Spleen (tissue), 11 donors: ENCODE measurements at regions not wholly inside any gene's neighbourhood (a gene's known extent, or its start where the extent isn't known, plus 50 kb on each side); places are given as distances from the start of the nearest gene placed in this dataset.

Experiments used
- DNase-seq: peaks from one replicate; pipeline ENCODE4 v3.0.0-alpha.2; 2020
- H3K27ac ChIP-seq, 8 donors: fragments of 200-600 bp; sonication (generic) in 7 of 8; 1 replicate in 4 of 8; 2 replicates in 4 of 8; pipeline versions ENCODE4 v1.5.0 to v1.8.0; 2016 to 2021; ENCODE audit warnings: inconsistent platforms in 4 of 8, mild to moderate bottlenecking in 4 of 8, moderate library complexity in 1 of 8
- H3K27me3 ChIP-seq, 7 donors: fragments of 200-600 bp; sonication (generic) in 6 of 7; replicated peaks in 1 of 7; 1 replicate in 4 of 7; 2 replicates in 3 of 7; pipeline versions ENCODE4 v1.5.0 to v1.8.0; 2016 to 2021; ENCODE audit warnings: inconsistent platforms in 3 of 7, mild to moderate bottlenecking in 1 of 7
- H3K36me3 ChIP-seq, 6 donors: fragments of 200-600 bp; sonication (generic) in 5 of 6; 1 replicate in 4 of 6; 2 replicates in 2 of 6; pipeline versions ENCODE4 v1.5.0 to v1.8.0; 2016 to 2021; ENCODE audit warnings: inconsistent platforms in 2 of 6
- H3K4me1 ChIP-seq, 6 donors: fragments of 200-600 bp; sonication (generic) in 5 of 6; 1 replicate in 3 of 6; 2 replicates in 3 of 6; pipeline versions ENCODE4 v1.5.0 to v1.8.0; 2016 to 2021; ENCODE audit warnings: inconsistent platforms in 3 of 6
- H3K4me3 ChIP-seq, 8 donors: fragments of 200-600 bp; sonication (generic) in 7 of 8; 1 replicate in 4 of 8; 2 replicates in 4 of 8; pipeline versions ENCODE4 v1.5.0 to v1.8.0; 2016 to 2021; ENCODE audit warnings: inconsistent platforms in 4 of 8, mild to moderate bottlenecking in 4 of 8, moderate library complexity in 2 of 8
- H3K9me3 ChIP-seq, 8 donors: fragments of 200-600 bp; sonication (generic) in 7 of 8; 1 replicate in 4 of 8; 2 replicates in 4 of 8; pipeline versions ENCODE4 v1.5.0 to v1.8.0; 2016 to 2021; ENCODE audit warnings: inconsistent platforms in 4 of 8
- POLR2A ChIP-seq, 3 donors: fragments of 450-650 bp; IDR thresholded peaks; one replicate each; pipeline ENCODE4 v1.5.1; 2017; ENCODE audit warnings: antibody characterized with exemption in 3 of 3, mild to moderate bottlenecking in 1 of 3
- POLR2AphosphoS5 ChIP-seq, 3 donors: sonication (generic); formaldehyde crosslinking; IDR thresholded peaks; one replicate each; pipeline ENCODE4 v1.5.1; 2017; ENCODE audit warnings: antibody characterized with exemption in 3 of 3
- WGBS, 5 donors: extraction: QIAGEN DNeasy Blood & Tissue Kit in 3 of 5; methylation state at CpG; one replicate each; pipeline versions ENCODE4 v1.1.5 to v1.1.7; 2013 to 2018; 5-methylcytosine and 5-hydroxymethylcytosine counted together
- intact Hi-C: fragments of 100-400 bp; cut with DNase I; formaldehyde crosslinking; loops from one replicate; pipeline ENCODE4 v1.15.0; 2023; ENCODE audit warnings: low total_unique reads
- TF ChIP-seq, protein P1 (sequence below), 11 experiments: fragments of 200-600 bp in 7 of 11; fragments of 450-650 bp in 4 of 11; sonication (generic) in 4 of 11; IDR thresholded peaks in 8 of 11; conservative IDR thresholded peaks in 3 of 11; 1 replicate in 7 of 11; 2 replicates in 4 of 11; pipeline versions ENCODE4 v1.4.0 to v1.8.0; 2016 to 2021; ENCODE audit warnings: antibody characterized with exemption in 11 of 11, inconsistent platforms in 4 of 11, mild to moderate bottlenecking in 1 of 11
- donor health status: healthy with polysubstance abuse.
- donor health status: DM: no; HTN: no; CAD: no; lungs with moderate emphysema.
- donor health status: DM: no; HTN: no; CAD: no.
- donor health status: Bipolar disorder and iron deficiency.
- donor health status: healthy.
- donor health status: DM: no; HTN: no; CAD: no.
- donor health status: DM: yes; HTN: yes; CAD: no.

GRCh38 chr5:126015235-126016181 is 407.7 kb upstream of the GRAMD2B start:
- WGBS, 5 donors = 65 to 81% (median 72%) methylated on average over 8 of the region's 8 CpGs
- Histone ChIP-seq H3K27ac (no peak overlapping the region), H3K4me1 (no peaks in the 10 kb centered on the region), H3K27me3 (no peaks in the 10 kb centered on the region), H3K36me3 (no peaks in the 10 kb centered on the region), H3K9me3 (no peaks in the 10 kb centered on the region), H3K4me3 (no peak overlapping the region)
- DNase-seq = no peak
- intact Hi-C loops = no loop called here
- TF ChIP-seq POLR2AphosphoS5 (IDR thresholded peaks at IDR 0.05) (no peak), POLR2A (IDR thresholded peaks at IDR 0.05) (no peak)
- TF ChIP-seq, protein P1, sequence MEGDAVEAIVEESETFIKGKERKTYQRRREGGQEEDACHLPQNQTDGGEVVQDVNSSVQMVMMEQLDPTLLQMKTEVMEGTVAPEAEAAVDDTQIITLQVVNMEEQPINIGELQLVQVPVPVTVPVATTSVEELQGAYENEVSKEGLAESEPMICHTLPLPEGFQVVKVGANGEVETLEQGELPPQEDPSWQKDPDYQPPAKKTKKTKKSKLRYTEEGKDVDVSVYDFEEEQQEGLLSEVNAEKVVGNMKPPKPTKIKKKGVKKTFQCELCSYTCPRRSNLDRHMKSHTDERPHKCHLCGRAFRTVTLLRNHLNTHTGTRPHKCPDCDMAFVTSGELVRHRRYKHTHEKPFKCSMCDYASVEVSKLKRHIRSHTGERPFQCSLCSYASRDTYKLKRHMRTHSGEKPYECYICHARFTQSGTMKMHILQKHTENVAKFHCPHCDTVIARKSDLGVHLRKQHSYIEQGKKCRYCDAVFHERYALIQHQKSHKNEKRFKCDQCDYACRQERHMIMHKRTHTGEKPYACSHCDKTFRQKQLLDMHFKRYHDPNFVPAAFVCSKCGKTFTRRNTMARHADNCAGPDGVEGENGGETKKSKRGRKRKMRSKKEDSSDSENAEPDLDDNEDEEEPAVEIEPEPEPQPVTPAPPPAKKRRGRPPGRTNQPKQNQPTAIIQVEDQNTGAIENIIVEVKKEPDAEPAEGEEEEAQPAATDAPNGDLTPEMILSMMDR (IDR thresholded peaks at IDR 0.05 in 8 of 11, conservative IDR thresholded peaks at IDR 0.05 in 3 of 11) = no peak

DNA sequence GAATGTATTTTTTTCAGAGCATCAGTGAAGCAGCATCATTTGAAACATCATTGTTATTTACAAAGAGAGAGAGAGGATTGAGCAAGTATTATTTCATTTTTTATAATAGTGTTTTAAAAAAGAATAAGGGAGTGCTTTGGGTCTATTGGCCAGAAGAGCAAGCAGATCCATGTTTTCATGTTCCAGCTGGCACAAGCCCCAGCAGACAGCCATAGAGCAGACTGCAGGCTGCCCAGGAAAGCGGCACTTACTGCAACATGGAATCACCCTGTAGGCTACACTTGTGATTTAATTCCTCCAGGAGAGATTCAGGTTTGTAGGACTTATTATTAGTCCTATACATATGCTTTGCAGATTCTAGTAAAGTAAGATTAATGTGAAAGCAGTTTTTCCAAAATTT is 407.0 kb upstream of the GRAMD2B start:
- H3K27me3 ChIP-seq = no peaks in the 10 kb centered on the region

DNA sequence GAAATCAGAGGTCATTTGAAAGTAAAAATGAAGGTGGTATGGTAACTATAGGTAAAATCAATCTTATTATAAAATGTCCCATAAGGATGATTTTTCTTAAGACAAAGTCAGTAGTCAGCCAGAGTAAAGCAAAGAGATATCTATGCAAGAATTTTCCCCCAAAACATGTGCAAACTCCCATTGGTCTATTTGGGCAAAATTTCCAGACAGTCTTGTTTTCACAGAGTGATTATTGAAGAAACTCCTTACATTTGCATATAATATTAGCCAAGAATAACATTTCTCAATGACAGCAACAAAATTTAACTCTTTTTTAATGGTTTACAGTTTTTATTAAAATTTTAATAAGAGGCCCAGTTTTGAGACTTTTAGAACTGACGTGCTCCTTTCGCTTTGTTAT is 406.1 kb upstream of the GRAMD2B start:
- H3K9me3 ChIP-seq = peaks cover 0 to 8% (median 0%) of the 10 kb centered on the region in 8 donors
- no peak overlapping the region for H3K27ac ChIP-seq
- TF ChIP-seq POLR2AphosphoS5 (IDR thresholded peaks at IDR 0.05) (no peak), POLR2A (IDR thresholded peaks at IDR 0.05) (no peak)
- TF ChIP-seq, protein P1 (IDR thresholded peaks at IDR 0.05 in 8 of 11, conservative IDR thresholded peaks at IDR 0.05 in 3 of 11) = no peak
- H3K4me3 ChIP-seq = no peak overlapping the region
- no peak for DNase-seq
- H3K36me3 ChIP-seq = no peaks in the 10 kb centered on the region
- intact Hi-C loops = no loop called here
- H3K4me1 ChIP-seq = no peaks in the 10 kb centered on the region
- no peaks in the 10 kb centered on the region for H3K27me3 ChIP-seq
- WGBS, 5 donors = 95 to 100% (median 96%) methylated on average over 2 of the region's 2 CpGs

More for the DNA sequence above, 407.0 kb upstream of the GRAMD2B start:
- intact Hi-C loops = no loop called here
- no peak for DNase-seq
- Histone ChIP-seq H3K36me3 (no peaks in the 10 kb centered on the region), H3K27ac (no peak overlapping the region), H3K4me1 (no peaks in the 10 kb centered on the region), H3K4me3 (no peak overlapping the region), H3K9me3 (peaks cover 0 to 3% (median 0%) of the 10 kb centered on the region in 8 donors)
- WGBS, 5 donors = 78 to 89% (median 86%) methylated on average over 1 of the region's 1 CpG
- no peak for TF ChIP-seq POLR2A (IDR thresholded peaks at IDR 0.05)
- TF ChIP-seq POLR2AphosphoS5 (IDR thresholded peaks at IDR 0.05) = no peak
- TF ChIP-seq, protein P1 (IDR thresholded peaks at IDR 0.05 in 8 of 11, conservative IDR thresholded peaks at IDR 0.05 in 3 of 11) = no peak

GRCh38 chr5:126020770-126021169 is 402.4 kb upstream of the GRAMD2B start:
- Histone ChIP-seq H3K4me3 (no peak overlapping the region), H3K27ac (no peak overlapping the region), H3K36me3 (no peaks in the 10 kb centered on the region), H3K4me1 (no peaks in the 10 kb centered on the region), H3K9me3 (peaks cover 0 to 8% (median 0%) of the 10 kb centered on the region in 8 donors), H3K27me3 (no peaks in the 10 kb centered on the region)
- 75 to 83% (median 80%) methylated on average over 5 of the region's 5 CpGs for WGBS, 5 donors
- no peak for DNase-seq
- TF ChIP-seq POLR2AphosphoS5 (IDR thresholded peaks at IDR 0.05) = no peak
- no peak for TF ChIP-seq POLR2A (IDR thresholded peaks at IDR 0.05)
- TF ChIP-seq, protein P1 (IDR thresholded peaks at IDR 0.05 in 8 of 11, conservative IDR thresholded peaks at IDR 0.05 in 3 of 11) = no peak
- intact Hi-C loops = no loop called here
